ENCODE measurements at regions not wholly inside any gene's neighbourhood (a gene's known extent, or its start where the extent isn't known, plus 50 kb on each side); places are given as distances from the start of the nearest gene placed in this dataset.
"Not testable (repeated sequence)": the region's sequence is repeated elsewhere in the genome, so short reads cannot be mapped to it uniquely, and the experiment has no call there.

DNA sequence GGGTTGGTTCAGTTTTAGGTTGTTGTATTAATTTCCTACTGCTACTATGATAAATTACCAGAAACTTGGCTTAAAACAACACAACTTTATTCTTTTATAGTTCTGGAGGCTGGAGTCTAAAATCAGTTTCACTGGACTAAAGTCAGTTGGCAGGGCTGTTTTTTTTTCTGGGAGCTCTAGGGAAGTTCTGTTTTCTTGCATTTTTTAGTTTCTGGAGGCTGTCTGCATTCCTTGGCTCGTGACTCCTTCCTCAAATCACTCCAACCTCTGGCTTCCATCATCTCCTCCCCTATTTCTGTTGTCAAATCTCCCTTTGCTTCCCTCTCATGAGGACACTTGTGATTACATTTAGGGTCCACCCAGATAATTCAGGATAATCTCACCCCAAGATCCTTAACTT, 51.3 kb upstream of the SUB1 start:
- no peak for DNase-seq

DNA sequence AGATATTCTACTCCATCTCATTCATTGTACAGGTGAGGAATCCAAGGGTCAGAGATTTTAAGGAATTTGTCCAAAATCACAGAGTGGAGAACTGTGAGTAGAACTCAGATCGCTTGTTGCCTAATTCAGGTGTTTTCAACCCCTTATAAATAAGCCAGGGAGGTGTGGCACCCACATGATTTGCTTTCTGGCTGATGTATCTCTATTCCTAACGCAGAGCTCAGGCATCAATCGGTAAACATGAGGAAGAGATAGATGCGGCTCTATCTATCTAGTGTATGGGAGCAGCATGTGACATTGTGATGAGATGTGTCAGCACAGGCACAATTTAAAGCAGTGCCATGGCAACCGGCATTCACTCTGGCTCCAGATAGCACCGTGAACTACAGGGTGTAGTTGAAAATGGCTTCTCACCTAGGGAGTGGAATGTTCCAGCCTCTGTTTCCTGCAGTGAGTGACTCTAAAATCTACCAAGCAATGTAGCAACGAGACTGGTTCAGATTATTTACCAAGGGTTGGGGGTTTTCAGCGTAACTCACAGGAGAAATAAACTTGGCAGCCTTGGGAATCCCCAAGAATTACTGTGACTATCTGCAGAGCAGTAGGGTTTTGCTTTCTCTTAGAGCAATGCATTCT, 53.4 kb upstream of the SUB1 start:
- DNase-seq = peak; percentile 62

DNA sequence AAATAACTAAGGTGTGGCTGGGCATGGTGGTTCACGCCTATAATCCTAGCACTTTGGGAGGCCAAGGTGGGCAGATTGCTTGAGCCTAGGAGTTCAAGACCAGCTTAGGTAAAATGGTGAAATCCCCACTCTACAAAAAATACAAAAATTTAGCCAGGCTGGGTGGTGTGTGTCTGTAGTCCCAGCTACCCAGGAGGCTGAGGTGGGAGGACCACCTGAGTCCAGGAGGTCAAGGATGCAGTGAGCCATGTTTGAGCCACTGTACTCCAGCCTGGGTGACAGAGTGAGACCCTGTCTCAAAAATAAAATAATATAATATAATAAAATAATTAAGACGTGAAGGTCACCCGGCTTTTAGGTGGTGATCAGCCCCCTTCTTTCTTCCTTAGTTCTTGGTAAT, 58.0 kb upstream of the SUB1 start:
- DNase-seq = not testable (repeated sequence)

DNA sequence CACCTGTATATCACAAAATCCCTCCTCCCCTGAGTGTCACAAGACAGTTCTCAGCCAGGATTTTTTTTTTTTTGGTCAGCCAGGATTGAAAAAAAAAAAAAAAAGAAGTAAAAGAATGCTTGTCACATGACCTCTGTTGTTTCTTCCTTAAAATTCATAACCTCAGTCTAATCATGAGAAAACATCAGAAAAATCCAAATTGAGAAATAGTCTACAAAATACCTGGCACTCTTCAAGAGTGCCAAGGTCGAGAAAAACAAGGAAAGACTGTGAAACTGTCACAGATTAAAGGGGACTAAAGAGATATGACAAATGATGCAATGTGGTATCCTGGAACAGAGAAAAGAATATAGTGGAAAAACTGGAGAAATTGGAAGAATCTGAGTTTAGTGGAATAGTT, 58.5 kb upstream of the SUB1 start:
- DNase-seq = no peak

DNA sequence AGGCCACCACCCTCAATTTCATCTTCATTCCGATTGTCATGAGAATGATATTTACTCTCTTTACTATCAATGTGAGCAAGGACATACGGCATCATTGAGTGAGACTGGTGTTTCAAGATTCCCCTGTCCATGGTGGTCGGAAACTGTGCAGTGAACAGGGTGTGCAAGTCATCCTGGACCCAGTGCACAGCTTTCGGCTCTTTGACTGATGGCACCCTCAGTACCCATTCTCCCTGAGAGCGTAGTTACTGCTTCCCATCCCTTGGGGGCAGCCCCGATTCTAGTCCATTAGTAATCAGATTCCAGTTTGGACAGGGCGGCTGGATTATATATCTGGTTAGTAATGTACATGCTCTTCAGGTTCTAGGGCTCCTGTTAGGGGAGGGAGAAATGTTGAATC, 61.7 kb upstream of the SUB1 start:
- DNase-seq = peak; percentile 11

DNA sequence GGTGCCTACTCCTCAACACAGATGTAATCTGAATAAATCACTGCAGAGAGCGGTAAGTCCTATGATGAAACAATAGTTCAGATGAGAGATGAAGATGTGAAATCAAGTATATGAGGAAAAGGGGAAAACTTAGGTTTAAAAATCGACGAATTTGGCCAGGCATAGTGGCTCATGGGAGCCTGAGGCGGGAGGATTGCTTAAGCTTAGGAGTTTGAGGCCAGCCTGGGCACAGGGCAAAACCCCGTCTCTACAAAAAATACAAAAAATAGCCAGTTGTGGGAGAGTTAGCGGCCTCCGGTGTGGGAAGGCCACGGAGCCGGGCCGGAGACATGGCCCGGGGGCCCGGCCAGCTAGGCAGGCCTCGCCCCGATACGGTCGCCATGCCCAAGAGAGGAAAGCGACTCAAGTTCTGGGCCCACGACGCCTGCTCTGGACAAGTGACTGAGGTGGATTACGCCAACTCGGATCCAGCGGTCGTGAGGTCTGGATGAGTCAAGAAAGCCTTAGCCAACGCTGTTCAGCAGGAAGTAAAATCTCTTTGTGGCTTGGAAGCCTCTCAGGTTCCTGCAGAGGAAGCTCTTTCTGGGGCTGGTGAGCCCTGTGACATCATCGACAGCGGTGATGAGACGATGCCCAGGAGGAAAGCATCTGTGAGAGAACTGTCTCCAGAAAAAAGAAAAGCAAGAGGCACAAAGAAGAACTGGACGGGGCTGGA, 62.8 kb upstream of the SUB1 start:
- peak; percentile 37 for DNase-seq

DNA sequence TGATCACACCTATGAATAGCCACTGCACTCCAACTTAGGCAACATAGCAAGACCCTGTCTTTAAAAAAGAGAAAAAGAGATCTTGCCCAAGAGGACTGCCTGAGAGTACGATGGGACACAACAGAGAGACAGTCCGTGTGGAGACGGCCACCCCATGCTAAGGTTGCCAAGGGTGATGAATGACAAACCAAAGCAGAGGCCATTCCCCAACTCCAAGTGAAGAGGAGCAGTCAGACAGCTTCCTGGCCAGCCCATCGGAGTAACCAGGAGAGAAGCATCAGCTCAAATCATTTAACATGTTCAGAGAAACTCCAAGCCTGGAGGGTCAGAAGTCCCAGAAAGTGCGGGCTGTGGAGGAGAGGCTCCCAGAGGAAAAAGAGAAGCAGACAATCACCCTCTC, 63.9 kb upstream of the SUB1 start:
- DNase-seq = no peak

DNA sequence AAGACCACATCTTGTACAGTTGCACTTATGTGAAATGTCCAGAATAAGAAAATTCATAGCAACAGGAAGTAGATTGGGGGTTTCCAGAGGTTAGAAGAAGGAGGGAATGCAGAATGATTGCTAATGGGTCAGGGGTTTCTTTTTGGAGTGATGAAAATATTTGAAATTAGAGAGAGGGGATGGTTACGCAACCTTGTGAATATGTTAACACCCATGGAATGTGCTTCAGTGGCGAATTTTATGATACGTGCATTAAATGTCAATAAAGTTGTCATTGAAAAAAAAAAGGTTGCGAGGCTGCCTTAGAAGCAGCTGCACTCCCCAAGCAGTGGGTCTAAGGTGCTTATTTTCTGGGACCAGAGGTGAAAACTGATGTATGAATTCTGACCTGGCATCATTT, 64.4 kb upstream of the SUB1 start:
- DNase-seq = no peak

DNA sequence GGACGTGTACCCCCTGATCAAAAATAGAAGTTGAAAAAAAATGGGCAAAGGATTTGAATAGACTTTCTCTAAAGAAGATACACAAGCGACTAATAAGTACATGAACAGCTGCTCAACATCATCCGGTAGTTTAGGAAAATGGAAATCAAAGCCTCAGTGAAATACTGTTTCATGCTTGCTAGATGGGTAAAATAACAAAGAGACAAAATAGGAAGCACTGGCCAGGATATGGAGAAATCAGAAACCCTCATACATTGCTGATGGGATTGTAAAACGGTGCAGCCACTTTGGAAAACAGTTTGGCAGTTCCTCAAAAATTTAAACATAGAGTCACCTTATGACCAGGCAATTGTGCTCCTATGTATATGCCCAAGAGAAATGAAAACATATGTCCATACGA, 65.0 kb upstream of the SUB1 start:
- no peak for DNase-seq

DNA sequence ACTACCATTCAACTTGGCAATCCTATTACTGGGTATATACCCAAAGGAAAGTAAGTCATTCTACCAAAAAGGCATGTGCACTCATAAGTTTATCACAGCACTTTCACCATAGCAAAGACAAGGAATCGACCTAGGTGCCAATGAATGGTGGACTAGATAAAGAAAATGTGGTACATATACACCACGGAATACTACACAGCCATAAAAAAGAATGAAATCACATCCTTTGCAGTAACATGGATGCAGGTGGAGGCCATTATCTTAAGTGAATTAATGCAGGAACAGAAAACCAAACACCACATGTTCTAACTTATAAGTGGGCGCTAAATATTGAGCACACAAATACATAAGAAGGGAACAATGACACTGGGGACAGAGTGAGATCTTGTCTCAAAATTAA, 65.8 kb upstream of the SUB1 start:
- DNase-seq = no peak

DNA sequence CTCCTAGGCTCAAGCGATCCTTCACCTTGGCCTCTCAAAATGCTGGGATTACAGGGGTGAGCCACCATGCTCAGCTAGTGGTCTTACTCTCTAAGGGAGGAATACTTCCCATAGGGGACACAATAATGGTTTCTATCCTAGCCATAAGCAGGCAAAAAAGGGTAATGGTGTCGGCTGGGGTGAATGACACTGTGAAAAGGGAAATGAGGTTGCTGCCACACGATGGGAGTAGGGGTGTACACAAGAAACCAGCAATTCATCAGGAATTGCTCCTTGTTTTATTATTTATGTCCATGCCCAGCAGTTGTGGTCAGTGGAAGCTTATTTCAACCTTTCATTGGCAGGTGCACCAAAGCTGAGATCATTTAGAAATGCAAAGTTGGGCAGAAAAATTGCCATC, 70.3 kb upstream of the ZFR start:
- no peak for DNase-seq

DNA sequence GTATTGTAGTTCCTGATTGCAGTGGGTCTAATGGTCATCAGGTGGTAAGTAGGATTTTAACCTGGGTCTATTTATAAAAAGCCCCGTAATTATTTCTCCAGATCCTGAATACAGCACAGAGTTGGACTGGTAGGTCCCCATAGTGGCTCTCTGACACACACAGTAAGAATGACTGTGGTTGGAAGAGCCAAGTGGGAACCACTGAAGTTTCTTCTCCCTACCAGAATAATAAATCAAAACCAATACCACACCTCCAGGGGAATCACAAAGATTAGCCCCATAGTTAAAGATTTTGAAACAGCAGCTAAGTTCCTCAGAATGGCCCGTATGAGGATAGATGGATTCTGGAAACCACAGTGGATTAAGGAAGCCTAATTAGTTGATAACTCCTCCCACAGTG, 68.4 kb upstream of the ZFR start:
- no peak for DNase-seq

DNA sequence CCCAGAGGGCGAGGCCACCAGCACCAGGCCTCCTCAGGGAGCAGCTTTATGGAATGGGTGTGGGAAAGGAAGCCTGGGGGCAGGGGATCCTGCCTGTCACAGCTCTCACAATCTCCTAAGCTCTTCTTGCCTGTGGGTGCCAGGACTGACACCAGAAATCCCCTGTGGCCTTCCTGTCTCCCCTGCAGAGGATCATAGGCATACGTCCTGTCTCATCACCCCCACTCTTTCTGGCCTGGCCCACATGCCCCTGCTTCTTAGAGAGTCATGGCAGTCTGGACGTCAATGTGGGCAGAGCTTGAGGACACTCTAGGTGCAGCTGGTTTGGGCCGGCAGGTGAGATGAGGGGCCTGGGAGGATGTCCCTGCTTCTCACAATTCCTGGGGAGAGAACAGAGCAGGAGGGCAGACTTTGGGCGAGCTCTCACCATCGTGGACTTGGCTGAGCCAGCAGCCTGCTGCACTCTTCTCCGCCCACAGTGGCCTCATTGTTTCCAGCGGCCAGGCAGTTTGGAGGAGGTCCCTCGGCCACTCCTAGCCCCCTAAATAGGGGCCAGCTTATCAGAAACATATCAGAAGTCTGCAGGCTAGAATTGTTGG, 67.3 kb upstream of the ZFR start:
- peak; percentile 11 for DNase-seq

DNA sequence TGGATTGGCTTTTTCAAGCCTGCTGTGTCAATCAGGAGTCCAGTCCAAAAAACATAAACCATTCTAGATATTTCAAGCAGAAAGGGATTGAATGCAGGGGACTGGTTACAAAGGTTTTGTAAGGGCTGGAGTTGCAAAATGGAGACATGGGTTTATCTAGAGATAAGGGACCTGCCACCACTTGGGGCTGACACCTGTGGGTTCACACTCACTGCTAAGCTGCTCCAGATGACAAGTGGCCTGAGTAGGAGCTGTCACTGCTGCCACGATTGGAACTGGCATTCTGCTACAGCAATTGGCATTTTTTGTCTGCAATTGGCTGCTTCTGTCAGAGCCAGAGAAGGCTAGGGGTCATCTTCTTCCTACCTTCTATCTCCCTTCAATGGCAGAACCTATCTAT, 66.3 kb upstream of the ZFR start:
- DNase-seq = no peak

DNA sequence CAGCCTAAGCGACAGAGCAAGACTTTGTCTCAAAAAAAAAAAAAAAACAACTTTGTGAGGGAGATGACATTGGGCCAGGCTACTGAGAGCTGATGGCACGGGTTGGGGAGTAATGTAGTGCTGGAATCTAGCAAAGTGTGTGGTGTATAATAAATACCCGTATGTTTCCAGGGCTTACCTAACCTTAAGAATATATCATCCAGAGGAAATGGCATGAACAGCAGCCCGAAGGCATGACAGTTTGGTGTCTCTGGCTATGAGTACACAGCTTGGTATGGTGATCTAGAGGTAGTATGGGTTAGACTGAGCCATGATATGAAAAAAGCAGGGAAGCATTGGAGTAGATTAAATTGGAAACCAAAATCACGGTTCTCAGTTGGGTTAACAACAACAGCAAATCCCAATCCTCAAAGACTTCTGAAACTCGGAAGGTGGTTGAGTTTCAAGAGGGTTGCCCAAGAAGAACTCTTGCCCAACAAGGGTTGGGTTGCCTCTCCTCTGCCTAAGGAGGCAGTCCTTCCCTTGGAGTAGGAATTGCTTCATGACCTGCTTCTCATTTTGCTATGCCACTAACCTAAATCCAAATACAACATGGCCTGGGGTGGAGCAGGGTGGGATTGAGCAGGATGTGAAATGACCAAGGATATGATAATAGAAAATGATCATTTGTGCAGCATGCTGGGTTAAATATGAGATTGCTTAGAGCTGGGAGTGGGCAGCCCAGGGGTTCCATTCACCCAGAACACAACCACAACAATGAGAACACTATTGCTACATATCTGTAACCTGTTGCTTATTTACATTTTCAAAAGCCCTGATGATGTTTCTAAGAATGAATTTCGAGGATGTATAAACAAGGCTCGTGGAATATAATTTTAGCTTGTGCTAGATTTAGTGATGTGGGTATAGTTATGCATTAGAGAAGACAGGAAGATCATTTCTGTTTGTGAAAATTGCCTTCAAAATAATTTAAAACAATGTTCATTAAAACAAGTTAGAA, 64.6 kb upstream of the ZFR start:
- DNase-seq = no peak

DNA sequence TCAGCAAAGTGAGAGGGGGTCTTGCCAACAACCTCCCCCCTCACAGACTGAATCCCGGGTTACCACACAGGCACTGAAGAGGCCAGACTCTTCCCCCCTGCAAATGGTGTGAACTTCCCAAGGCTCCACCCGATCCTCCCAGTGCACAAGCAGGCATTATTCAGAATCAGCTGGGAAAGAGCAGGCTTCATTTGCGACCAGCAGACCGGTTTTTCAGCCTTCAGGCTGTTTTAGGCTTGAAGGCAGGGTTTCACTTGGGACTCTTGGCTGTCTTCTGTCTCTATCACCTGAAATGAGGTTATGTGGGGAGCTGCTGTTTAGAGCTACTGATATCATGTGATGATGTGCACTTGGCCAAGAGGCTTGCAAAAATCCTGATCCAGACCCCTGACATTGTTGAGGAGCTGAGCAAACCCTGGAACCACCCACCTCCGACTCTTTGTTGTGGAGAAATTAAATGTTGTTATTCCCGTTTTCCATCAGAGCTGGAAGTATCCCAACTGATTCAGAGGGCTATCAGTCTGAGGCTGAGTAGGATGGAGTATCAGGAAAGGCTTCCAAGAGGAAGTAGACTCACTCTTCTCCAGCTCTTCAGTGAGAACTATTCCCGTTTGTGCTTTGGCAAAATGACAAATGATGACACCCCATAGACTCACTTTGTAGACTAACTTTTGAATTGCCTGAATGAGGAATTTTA, 63.3 kb upstream of the ZFR start:
- DNase-seq = no peak

DNA sequence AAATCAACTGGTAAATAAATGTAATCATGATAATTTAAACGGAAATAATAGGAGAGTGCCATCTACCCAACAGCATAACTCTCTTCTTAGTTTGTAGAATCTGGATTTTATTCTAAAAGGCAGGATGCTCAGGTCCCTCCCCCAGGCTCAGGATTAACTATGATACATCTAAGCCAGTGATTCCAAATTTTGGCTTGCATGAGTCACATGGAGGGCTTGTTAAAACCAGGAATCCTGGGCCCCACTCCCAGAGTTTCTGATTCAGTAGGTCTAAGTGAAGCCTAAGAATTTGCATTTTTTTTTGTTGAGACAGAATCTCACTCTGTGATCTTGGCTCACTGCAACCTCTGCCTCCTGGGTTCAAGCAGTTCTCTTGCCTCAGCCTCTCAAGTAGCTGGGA, 62.3 kb upstream of the ZFR start:
- no peak for DNase-seq

DNA sequence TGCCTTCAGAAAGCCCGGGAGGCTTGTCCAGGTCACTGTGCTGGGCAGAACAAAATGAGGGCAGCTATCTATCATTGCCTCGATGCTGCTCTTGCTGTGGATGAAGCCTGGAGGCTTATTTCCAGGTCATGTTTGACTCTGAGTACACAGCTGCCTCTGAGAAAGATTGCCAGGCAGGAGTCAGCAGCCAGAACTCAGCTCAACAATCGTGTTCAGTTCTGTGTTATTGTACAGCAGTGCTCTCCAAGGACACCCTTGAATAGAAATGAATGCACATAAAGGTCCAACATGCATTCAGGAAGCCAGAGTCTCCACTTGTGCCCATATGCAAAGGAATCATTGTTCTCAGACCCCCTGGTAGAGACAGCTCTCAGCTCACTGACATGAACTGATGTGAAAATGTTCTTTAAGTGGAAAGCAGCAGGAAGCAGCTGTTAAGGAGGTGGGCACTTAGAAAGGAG, 61.7 kb upstream of the ZFR start:
- DNase-seq = no peak

DNA sequence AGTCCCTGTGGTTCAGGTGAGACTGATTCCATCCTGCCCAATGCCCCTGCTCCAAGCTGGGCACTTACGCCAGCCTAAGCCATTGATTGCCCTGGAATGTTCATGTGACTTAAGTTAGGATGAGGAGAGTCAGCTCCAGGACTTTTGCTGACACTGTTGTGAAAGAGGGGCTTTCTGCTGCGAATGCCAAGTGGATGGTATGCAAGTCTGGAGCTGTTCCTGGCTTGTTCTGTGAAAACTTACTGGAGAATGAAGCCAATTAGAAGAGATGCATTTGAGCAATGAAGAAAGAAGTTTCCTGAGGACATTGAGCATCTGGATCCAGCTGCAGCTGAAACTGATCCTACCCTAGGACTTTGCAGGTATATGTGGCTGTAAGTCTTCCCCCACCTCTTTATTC, 61.2 kb upstream of the ZFR start:
- no peak for DNase-seq

DNA sequence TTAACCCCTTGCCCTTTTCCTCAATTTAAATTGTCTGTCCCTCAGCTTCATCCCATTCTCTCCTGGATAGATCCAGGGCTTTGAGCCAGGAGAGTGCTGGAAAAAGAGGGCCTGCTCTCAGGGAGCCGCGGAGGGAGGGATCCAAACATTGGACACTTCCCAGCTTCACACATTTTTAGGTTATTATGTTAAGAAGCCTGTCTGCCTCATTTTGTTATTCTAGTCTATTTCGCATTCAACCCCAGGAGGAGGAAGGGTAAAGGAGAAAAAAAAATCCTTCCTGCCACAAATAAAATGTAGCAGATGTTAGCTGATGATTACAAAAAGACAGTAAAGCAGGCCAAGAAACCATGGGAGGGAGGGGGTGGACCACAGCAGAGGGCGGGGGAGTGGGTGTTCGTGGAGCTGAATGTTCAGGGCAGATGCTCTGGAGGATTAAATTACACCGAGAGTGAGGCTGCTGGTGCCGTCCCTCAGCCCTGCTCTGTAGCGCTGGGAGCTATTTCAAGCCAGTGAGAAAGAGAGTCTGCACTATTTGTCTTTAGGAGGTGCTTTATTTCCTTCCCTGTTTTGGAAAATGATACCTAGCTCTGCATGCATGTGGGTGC, 60.6 kb upstream of the ZFR start:
- peak; percentile 2 for DNase-seq

DNA sequence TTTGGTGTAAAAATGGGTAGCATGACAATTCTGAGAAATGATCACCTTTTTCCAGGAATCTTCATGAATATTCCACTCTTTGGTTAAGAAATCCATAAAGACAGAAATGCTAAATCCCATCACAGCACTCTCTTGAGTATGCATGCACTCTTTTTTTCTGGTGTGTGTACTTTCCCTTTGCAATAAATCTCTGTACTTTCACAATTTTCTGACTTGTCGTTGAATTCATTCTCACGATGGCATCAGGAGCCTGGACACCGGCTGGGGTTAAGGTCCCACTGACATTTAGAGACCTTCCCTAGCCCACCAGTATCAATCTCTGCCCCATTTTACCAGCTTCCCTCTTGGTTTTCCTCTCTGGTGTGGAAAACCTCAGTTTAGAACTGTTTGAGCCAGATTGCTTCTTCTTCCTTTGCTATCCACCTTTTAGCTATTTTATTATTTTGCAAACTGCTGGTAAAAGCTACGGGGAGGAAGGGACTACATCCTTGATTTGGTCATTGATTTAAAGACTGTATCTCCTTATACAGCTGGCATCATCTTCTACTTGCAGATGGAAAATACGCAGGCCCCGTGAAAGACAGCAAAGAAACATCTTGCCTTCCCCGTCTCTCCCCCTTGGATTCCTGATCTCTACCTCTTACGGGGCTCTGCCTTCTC, 59.9 kb upstream of the ZFR start:
- DNase-seq = no peak

DNA sequence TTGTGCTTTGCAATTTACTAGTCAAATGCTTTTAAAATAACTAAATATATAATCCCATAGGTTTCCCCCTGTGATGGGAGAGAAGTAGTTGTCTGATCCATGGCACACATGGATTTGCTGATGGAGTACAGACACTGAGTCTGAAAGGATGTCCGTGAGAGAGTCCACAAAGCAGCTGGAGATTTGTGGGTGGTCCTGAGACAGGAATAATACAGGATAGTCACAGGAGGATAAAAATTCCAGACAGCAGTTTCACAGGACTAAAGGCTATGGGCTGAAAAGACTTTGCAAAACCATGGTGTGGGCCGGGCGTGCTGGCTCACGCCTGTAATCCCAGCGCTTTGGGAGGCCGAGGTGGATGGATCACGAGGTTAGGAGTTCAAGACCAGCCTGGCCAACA, 58.7 kb upstream of the ZFR start:
- DNase-seq = no peak
